ENCODE measurements at regions not wholly inside any gene's neighbourhood (a gene's known extent, or its start where the extent isn't known, plus 50 kb on each side); places are given as distances from the start of the nearest gene placed in this dataset.

DNA sequence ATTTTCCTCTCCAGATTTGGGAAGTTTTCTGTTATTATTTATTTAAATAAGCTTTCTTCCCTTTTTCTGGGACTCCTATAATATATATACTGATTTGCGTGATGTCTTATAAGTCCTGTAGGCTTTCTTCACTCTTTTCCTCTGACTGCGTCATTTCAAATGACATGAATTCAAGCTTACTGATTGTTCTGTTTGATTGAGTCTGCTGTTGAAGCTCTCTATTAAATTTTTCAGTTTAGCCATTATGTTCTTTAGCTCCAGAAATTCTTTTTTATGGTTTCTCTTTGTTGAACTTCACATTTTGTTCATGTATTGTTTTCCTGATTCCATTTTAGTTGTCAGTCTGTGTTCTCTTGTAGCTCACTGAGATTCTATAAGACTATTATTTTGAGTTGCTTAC is 135.8 kb upstream of the PRR23C start:
- Histone ChIP-seq H3K27me3 (no peaks in the 10 kb centered on the region), H3K27ac (no peak overlapping the region), H3K36me3 (ENCODE audit: low read depth, missing control alignments) (no peaks in the 10 kb centered on the region), H3K4me1 (no peaks in the 10 kb centered on the region), H3K4me3 (no peak overlapping the region), H3K9me3 (no peaks in the 10 kb centered on the region)
- TF ChIP-seq, protein P1, sequence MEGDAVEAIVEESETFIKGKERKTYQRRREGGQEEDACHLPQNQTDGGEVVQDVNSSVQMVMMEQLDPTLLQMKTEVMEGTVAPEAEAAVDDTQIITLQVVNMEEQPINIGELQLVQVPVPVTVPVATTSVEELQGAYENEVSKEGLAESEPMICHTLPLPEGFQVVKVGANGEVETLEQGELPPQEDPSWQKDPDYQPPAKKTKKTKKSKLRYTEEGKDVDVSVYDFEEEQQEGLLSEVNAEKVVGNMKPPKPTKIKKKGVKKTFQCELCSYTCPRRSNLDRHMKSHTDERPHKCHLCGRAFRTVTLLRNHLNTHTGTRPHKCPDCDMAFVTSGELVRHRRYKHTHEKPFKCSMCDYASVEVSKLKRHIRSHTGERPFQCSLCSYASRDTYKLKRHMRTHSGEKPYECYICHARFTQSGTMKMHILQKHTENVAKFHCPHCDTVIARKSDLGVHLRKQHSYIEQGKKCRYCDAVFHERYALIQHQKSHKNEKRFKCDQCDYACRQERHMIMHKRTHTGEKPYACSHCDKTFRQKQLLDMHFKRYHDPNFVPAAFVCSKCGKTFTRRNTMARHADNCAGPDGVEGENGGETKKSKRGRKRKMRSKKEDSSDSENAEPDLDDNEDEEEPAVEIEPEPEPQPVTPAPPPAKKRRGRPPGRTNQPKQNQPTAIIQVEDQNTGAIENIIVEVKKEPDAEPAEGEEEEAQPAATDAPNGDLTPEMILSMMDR (IDR thresholded peaks at IDR 0.05), result no peak
- no peak for TF ChIP-seq POLR2A (IDR thresholded peaks at IDR 0.05)
- intact Hi-C loops (cut with DNase I; ENCODE audit: low total_unique reads), result no loop called here
- DNase-seq, result no peak
- WGBS, 2 donors, result 96 to 98% methylated on average over 2 of the region's 2 CpGs

DNA sequence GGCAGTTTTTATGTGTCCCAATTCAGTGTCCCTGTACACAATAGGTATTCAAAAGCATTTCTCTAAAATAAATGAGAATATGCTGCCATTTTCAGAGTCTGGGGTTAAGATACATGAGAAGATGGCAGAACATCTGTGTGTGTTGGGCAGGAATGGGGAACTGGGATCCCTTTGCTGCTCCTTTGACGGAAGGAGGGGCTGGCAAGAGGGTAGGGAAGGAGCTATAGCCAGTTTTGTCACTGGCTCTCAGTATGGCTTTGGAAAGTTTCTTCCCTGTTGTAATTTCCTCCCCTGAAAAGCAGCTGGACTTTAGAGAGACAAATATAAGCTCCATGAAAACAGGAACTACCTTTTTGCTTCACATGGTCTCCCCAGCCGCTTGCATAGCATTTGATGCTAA is 137.5 kb upstream of the PRR23C start:
- Histone ChIP-seq H3K4me3 (no peak overlapping the region), H3K36me3 (ENCODE audit: low read depth, missing control alignments) (no peaks in the 10 kb centered on the region), H3K9me3 (no peaks in the 10 kb centered on the region), H3K27me3 (no peaks in the 10 kb centered on the region), H3K27ac (no peak overlapping the region), H3K4me1 (no peaks in the 10 kb centered on the region)
- TF ChIP-seq, protein P1 (IDR thresholded peaks at IDR 0.05), result no peak
- no peak for TF ChIP-seq POLR2A (IDR thresholded peaks at IDR 0.05)
- 43 to 90% methylated on average over 2 of the region's 2 CpGs for WGBS, 2 donors
- intact Hi-C loops (cut with DNase I; ENCODE audit: low total_unique reads), result no loop called here
- no peak for DNase-seq

DNA sequence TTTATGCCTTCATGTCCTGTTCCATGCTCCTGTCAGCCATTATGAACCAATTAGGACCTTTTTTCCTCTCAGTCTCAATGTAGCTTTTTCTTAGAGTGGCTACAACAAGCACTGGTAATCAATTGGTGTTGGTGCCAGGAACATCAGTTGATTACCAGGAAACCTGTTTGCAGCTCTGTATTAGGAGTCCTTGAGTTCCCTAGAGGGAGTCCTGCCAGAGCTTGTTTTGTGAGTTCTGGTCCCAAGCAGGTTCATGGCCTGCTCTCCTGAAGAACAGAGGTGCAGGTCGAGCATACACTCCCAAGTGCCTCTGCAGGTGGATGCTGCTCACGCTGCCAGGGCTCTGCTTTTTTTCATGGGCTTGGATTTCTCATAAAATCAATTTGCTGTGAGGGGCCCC is 137.9 kb upstream of the PRR23C start:
- TF ChIP-seq, protein P1 (IDR thresholded peaks at IDR 0.05), result no peak
- TF ChIP-seq POLR2A (IDR thresholded peaks at IDR 0.05), result no peak
- WGBS, 2 donors, result 74% methylated on average over 2 of the region's 2 CpGs
- Histone ChIP-seq H3K27ac (no peak overlapping the region), H3K4me1 (no peaks in the 10 kb centered on the region), H3K4me3 (no peak overlapping the region), H3K27me3 (no peaks in the 10 kb centered on the region), H3K36me3 (ENCODE audit: low read depth, missing control alignments) (no peaks in the 10 kb centered on the region), H3K9me3 (no peaks in the 10 kb centered on the region)
- intact Hi-C loops (cut with DNase I; ENCODE audit: low total_unique reads), result no loop called here
- no peak for DNase-seq

DNA sequence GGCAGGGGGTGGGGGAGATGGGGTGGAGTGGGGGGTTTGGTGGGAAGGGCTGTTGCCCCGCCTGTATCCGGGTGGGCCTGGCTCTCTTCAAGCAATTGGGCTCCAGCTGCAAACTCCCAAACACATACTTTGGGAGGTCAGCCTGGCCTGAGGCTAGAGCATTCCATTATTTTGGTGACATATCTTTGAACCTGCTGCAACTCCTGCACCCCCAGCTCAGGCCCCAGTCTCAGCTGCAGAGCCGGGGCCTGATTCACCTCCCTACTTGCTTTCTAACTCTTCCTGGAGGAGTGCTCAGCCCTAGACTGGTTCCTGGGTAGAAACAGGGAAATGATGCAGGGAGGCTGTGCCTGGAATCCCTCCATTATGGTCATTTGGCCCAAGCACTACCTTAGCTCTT is 140.8 kb upstream of the PRR23C start:
- H3K4me3 ChIP-seq, result no peak overlapping the region
- TF ChIP-seq, protein P1 (IDR thresholded peaks at IDR 0.05), result no peak
- TF ChIP-seq POLR2A (IDR thresholded peaks at IDR 0.05), result no peak
- no peaks in the 10 kb centered on the region for H3K27me3 ChIP-seq
- intact Hi-C loops (cut with DNase I; ENCODE audit: low total_unique reads), result no loop called here
- no peaks in the 10 kb centered on the region for H3K36me3 ChIP-seq (ENCODE audit: low read depth, missing control alignments)
- WGBS, 2 donors, result 86 to 91% methylated on average over 1 to 3 of the region's 3 CpGs
- DNase-seq, result no peak
- H3K4me1 ChIP-seq, result no peaks in the 10 kb centered on the region
- no peaks in the 10 kb centered on the region for H3K9me3 ChIP-seq
- H3K27ac ChIP-seq, result no peak overlapping the region

DNA sequence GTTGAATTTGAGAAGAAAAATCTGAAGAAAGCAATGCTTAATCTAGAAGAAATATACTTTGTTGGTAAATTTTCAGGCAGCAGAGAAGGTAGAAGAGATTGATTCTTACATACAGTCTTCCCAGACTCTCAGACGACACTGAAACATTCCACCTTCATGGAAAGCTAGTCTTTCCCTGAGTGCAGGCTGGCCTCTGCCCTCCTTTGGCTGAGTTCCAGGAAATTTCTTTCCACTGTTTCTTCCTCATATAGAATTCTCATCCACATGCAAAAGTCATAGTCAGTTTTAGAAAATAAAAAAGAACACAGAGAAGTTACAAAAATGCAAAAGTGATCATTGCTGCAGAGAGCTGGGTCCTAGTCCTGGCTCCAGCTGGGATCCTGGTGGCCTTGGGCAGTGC is 142.5 kb upstream of the PRR23C start:
- WGBS, 2 donors, result 21 to 47% methylated on average over 1 of the region's 1 CpG

More for the DNA sequence above, 142.5 kb upstream of the PRR23C start:
- Histone ChIP-seq H3K27ac (no peak overlapping the region), H3K9me3 (no peaks in the 10 kb centered on the region), H3K4me1 (no peaks in the 10 kb centered on the region), H3K36me3 (ENCODE audit: low read depth, missing control alignments) (no peaks in the 10 kb centered on the region), H3K27me3 (no peaks in the 10 kb centered on the region), H3K4me3 (no peak overlapping the region)
- DNase-seq, result no peak
- intact Hi-C loops (cut with DNase I; ENCODE audit: low total_unique reads), result no loop called here
- no peak for TF ChIP-seq POLR2A (IDR thresholded peaks at IDR 0.05)
- TF ChIP-seq, protein P1 (IDR thresholded peaks at IDR 0.05), result no peak
